H1 (cell line): ENCODE measurements at regions not wholly inside any gene's neighbourhood (a gene's known extent, or its start where the extent isn't known, plus 50 kb on each side); places are given as distances from the start of the nearest gene placed in this dataset.

ENCODE experiments used
- CTCF ChIA-PET: fragments of 300-600 bp; sonication (Branson Sonifier 250); formaldehyde crosslinking; loops from one replicate; lab custom pipeline; 2021; ENCODE audit not compliant: partially characterized antibody; lab: Charles Lee
- POLR2A ChIA-PET: fragments of 300-600 bp; sonication (Branson Sonifier 250); formaldehyde crosslinking; loops from one replicate; lab custom pipeline; 2021; ENCODE audit warnings: inconsistent platforms; ENCODE audit not compliant: partially characterized antibody; lab: Charles Lee
- DNase-seq, 2 experiments: peaks; one replicate each; pipeline versions ENCODE4 v3.0.0 to v3.0.0-alpha.2; 2010 to 2022; ENCODE audit warnings: low spot score in 2 of 2, low read depth in 1 of 2, mixed read lengths in 1 of 2
- FAIRE-seq: peaks from 2 replicates; lab custom pipeline; 2011; peaks lifted over from hg19 to GRCh38; lab: Jason Lieb, UNC
- H2AFZ ChIP-seq: 2 replicates; pipeline ENCODE4 v1.8.1; 2012; ENCODE audit warnings: low read length, inconsistent platforms
- H2AK5ac ChIP-seq: 2 replicates; pipeline ENCODE4 v1.6.1; 2013; ENCODE audit warnings: low read depth, low read length
- H2BK120ac ChIP-seq: replicated peaks from 2 replicates; pipeline ENCODE3; 2013; ENCODE audit warnings: low read depth, low read length, inconsistent platforms
- H2BK12ac ChIP-seq: 2 replicates; pipeline ENCODE4 v1.6.1; 2013; ENCODE audit warnings: low read depth, low read length
- H2BK15ac ChIP-seq: 2 replicates; pipeline ENCODE4 v1.6.1; 2013; ENCODE audit warnings: low read length
- H2BK20ac ChIP-seq: 2 replicates; pipeline ENCODE4 v1.6.1; 2013; ENCODE audit warnings: low read length
- H2BK5ac ChIP-seq: 2 replicates; pipeline ENCODE4 v1.6.1; 2013; ENCODE audit warnings: low read depth, low read length
- H3K14ac ChIP-seq: 2 replicates; pipeline ENCODE4 v1.6.1; 2013; ENCODE audit warnings: inconsistent platforms; ENCODE audit not compliant: insufficient read length
- H3K18ac ChIP-seq: 2 replicates; pipeline ENCODE4 v1.6.1; 2013; ENCODE audit warnings: low read length; ENCODE audit errors: extremely low read depth
- H3K23ac ChIP-seq: 2 replicates; pipeline ENCODE4 v1.6.1; 2013; ENCODE audit warnings: inconsistent platforms; ENCODE audit not compliant: insufficient read length
- H3K23me2 ChIP-seq: 2 replicates; pipeline ENCODE4 v1.6.1; 2013; ENCODE audit warnings: low read depth, low read length
- H3K27ac ChIP-seq: 2 replicates; pipeline ENCODE4 v1.6.1; 2011; ENCODE audit warnings: low read depth, low read length, inconsistent platforms
- H3K27me3 ChIP-seq, 4 experiments: replicated peaks in 1 of 4; 1 replicate in 1 of 4; 2 replicates in 3 of 4; pipeline versions ENCODE4 v1.6.1 to v1.8.1; 2011 to 2013; ENCODE audit warnings: low read length in 3 of 4, mild to moderate bottlenecking in 3 of 4, inconsistent platforms in 2 of 4, mixed read lengths in 2 of 4, moderate library complexity in 1 of 4; ENCODE audit not compliant: control insufficient read depth in 3 of 4, insufficient read depth in 3 of 4; ENCODE audit errors: extremely low read depth in 1 of 4
- H3K36me3 ChIP-seq, 4 experiments: 2 replicates each; pipeline versions ENCODE4 v1.6.1 to v1.8.1; 2011 to 2013; ENCODE audit warnings: mild to moderate bottlenecking in 4 of 4, low read length in 3 of 4, moderate library complexity in 2 of 4, control low read depth in 1 of 4, inconsistent platforms in 1 of 4; ENCODE audit not compliant: insufficient read depth in 4 of 4, control insufficient read depth in 2 of 4
- H3K4ac ChIP-seq: replicated peaks from 2 replicates; pipeline ENCODE3; 2013; ENCODE audit warnings: low read length, low read depth, mixed read lengths, inconsistent platforms; ENCODE audit not compliant: insufficient read length
- H3K4me1 ChIP-seq, 4 experiments: replicated peaks in 1 of 4; 1 replicate in 1 of 4; 2 replicates in 3 of 4; pipeline versions ENCODE4 v1.6.1 to v1.8.1; 2011 to 2013; ENCODE audit warnings: low read length in 3 of 4, inconsistent platforms in 2 of 4, mixed read lengths in 1 of 4; ENCODE audit not compliant: insufficient read depth in 4 of 4, control insufficient read depth in 3 of 4
- H3K4me2 ChIP-seq, 2 experiments: 2 replicates each; pipeline versions ENCODE4 v1.6.1 to v1.8.1; 2011 to 2013; ENCODE audit warnings: low read depth in 2 of 2, low read length in 2 of 2, control low read depth in 1 of 2, inconsistent platforms in 1 of 2, mild to moderate bottlenecking in 1 of 2; ENCODE audit not compliant: insufficient read depth in 1 of 2
- H3K4me3 ChIP-seq, 4 experiments: fragments of 200-600, 300-600 bp in 1 of 4; sonication (generic), shearing (Covaris generic), sonication (Bioruptor Twin) in 1 of 4; 2 replicates each; pipeline versions ENCODE4 v1.5.1 to v1.8.1; 2011 to 2016; ENCODE audit warnings: low read length in 4 of 4, low read depth in 3 of 4, control low read depth in 2 of 4, inconsistent platforms in 2 of 4, mild to moderate bottlenecking in 2 of 4, mixed read lengths in 1 of 4, moderate library complexity in 1 of 4; ENCODE audit not compliant: insufficient read depth in 2 of 4; ENCODE audit errors: extremely low read depth in 1 of 4
- H3K56ac ChIP-seq: replicated peaks from 2 replicates; pipeline ENCODE3; 2013; ENCODE audit warnings: low read depth, mild to moderate bottlenecking, mixed read lengths, low read length, inconsistent platforms; ENCODE audit not compliant: insufficient read length
- H3K79me1 ChIP-seq: 2 replicates; pipeline ENCODE4 v1.6.1; 2013; ENCODE audit warnings: low read depth, low read length, control low read depth
- H3K79me2 ChIP-seq, 2 experiments: 2 replicates each; pipeline versions ENCODE4 v1.6.1 to v1.8.1; 2012 to 2013; ENCODE audit warnings: low read length in 2 of 2, mild to moderate bottlenecking in 2 of 2, inconsistent platforms in 1 of 2; ENCODE audit not compliant: insufficient read depth in 2 of 2, control insufficient read depth in 1 of 2
- H3K9ac ChIP-seq, 4 experiments: replicated peaks in 1 of 4; 1 replicate in 1 of 4; 2 replicates in 3 of 4; pipeline versions ENCODE4 v1.6.1 to v1.8.1; 2011 to 2013; ENCODE audit warnings: low read depth in 3 of 4, low read length in 3 of 4, control low read depth in 2 of 4, mild to moderate bottlenecking in 2 of 4, moderate library complexity in 2 of 4, inconsistent platforms in 1 of 4; ENCODE audit errors: extremely low read depth in 1 of 4
- H3K9me3 ChIP-seq, 2 experiments: 2 replicates each; pipeline versions ENCODE4 v1.6.1 to v1.8.1; 2012 to 2013; ENCODE audit warnings: mild to moderate bottlenecking in 2 of 2, moderate library complexity in 2 of 2, control low read depth in 1 of 2, inconsistent platforms in 1 of 2, low read depth in 1 of 2, low read length in 1 of 2, mixed read lengths in 1 of 2; ENCODE audit not compliant: insufficient read depth in 2 of 2
- H4K20me1 ChIP-seq, 2 experiments: replicated peaks in 1 of 2; 2 replicates each; pipeline versions ENCODE3 to v1.8.1; 2011 to 2013; ENCODE audit warnings: inconsistent platforms in 2 of 2, low read length in 2 of 2, mild to moderate bottlenecking in 1 of 2; ENCODE audit not compliant: insufficient read depth in 2 of 2, control insufficient read depth in 1 of 2
- H4K5ac ChIP-seq: 2 replicates; pipeline ENCODE4 v1.6.1; 2013; ENCODE audit warnings: low read length, low read depth, mixed read lengths, inconsistent platforms; ENCODE audit not compliant: insufficient read length
- H4K8ac ChIP-seq: 2 replicates; pipeline ENCODE4 v1.8.0; 2013; ENCODE audit warnings: mild to moderate bottlenecking, moderate library complexity, low read length, inconsistent platforms; ENCODE audit not compliant: insufficient read depth; ENCODE audit errors: extremely low read depth
- H4K91ac ChIP-seq: replicated peaks from 2 replicates; pipeline ENCODE3; 2013; ENCODE audit warnings: low read length, mixed read lengths, inconsistent platforms; ENCODE audit not compliant: insufficient read length
- JUN ChIP-seq: IDR thresholded peaks from 2 replicates; pipeline ENCODE4 v1.6.1; 2011; ENCODE audit warnings: low read depth, mild to moderate bottlenecking, improper control_type of control experiment, low read length
- KDM4A ChIP-seq: IDR thresholded peaks from one replicate; pipeline ENCODE4 v1.7.1; 2012; ENCODE audit warnings: low read depth, mild to moderate bottlenecking, moderate library complexity, low read length, inconsistent platforms; ENCODE audit not compliant: severe bottlenecking
- MAFK ChIP-seq: IDR thresholded peaks from 2 replicates; pipeline ENCODE4 v1.6.1; 2012; ENCODE audit warnings: low read depth, mild to moderate bottlenecking, improper control_type of control experiment, low read length
- POLR2A ChIP-seq, 2 experiments: IDR thresholded peaks; 1 replicate in 1 of 2; 2 replicates in 1 of 2; pipeline ENCODE4 v1.6.1; 2011; ENCODE audit warnings: low read depth in 2 of 2, low read length in 2 of 2, mild to moderate bottlenecking in 2 of 2; ENCODE audit errors: control extremely low read depth in 1 of 2
- YY1 ChIP-seq: IDR thresholded peaks from 2 replicates; pipeline ENCODE4 v1.6.1; 2011; ENCODE audit warnings: low read depth, mild to moderate bottlenecking, low read length
- TF ChIP-seq, protein P1 (sequence below): IDR thresholded peaks from 2 replicates; pipeline ENCODE4 v1.6.1; 2012; ENCODE audit warnings: low read length, inconsistent platforms

DNA sequence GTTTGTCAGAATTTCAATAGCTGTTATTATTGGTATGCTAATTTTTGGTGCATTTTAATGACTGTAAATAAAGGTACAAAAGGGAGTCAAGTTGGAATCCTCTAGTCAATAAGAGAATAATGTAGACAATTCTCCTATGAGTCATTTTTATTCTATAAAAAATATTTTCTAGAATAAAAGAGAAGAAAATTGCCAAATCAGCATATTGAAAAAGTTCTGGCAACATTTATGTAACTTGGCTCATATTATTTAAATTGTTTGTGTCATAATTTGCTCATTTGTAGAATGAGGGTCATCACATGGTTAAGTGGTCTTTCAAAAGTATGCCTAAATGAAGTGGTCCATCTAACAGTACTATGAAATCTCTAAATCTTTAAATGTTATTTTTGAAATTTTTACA, 1719.8 kb upstream of the WWC1 start:
- POLR2A ChIA-PET, result no interaction called here
- TF ChIP-seq POLR2A (IDR thresholded peaks at IDR 0.05; ENCODE audit: control extremely low read depth in 1 of 2, low read depth in 2 of 2, low read length in 2 of 2) (no peak), MAFK (peak; percentile 40; the same call in 1 of the 2 replicates), JUN (no peak), KDM4A (no peak), YY1 (no peak)
- TF ChIP-seq, protein P1, sequence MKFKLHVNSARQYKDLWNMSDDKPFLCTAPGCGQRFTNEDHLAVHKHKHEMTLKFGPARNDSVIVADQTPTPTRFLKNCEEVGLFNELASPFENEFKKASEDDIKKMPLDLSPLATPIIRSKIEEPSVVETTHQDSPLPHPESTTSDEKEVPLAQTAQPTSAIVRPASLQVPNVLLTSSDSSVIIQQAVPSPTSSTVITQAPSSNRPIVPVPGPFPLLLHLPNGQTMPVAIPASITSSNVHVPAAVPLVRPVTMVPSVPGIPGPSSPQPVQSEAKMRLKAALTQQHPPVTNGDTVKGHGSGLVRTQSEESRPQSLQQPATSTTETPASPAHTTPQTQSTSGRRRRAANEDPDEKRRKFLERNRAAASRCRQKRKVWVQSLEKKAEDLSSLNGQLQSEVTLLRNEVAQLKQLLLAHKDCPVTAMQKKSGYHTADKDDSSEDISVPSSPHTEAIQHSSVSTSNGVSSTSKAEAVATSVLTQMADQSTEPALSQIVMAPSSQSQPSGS, result no peak

More for the DNA sequence above, 1719.8 kb upstream of the WWC1 start:
- Histone ChIP-seq H3K79me2 (no peaks in the 10 kb centered on the region), H3K9ac (no peak overlapping the region), H4K91ac (no peak overlapping the region), H3K56ac (no peak overlapping the region), H2BK12ac (no peak overlapping the region), H3K9me3 (peaks cover 0 to 6% of the 10 kb centered on the region in 2 experiments; a peak in 1 of 4 replicates), H4K5ac (no peak overlapping the region), H3K27ac (no peak overlapping the region), H3K4me2 (no peak overlapping the region), H3K4me3 (no peak overlapping the region), H3K14ac (no peak overlapping the region), H2BK120ac (no peak overlapping the region), H2BK15ac (no peak overlapping the region), H3K36me3 (no peaks in the 10 kb centered on the region), H2AK5ac (no peak overlapping the region), H3K4ac (no peak overlapping the region), H3K23ac (no peak overlapping the region), H3K18ac (no peak overlapping the region), H3K4me1 (no peaks in the 10 kb centered on the region), H2BK5ac (no peak overlapping the region), H2AFZ (no peak overlapping the region), H4K20me1 (no peaks in the 10 kb centered on the region), H2BK20ac (no peak overlapping the region), H3K79me1 (no peaks in the 10 kb centered on the region), H3K27me3 (no peaks in the 10 kb centered on the region), H4K8ac (no peak overlapping the region), H3K23me2 (no peaks in the 10 kb centered on the region)
- DNase-seq (no peak), FAIRE-seq (no peak)
- CTCF ChIA-PET, result interaction anchor here (1.0 kb wide), 1 partner anchor 71 kb away, joined by 3 read pairs; no protein-coding TSS in a partner anchor
